Kidney glomerular epithelial cell (primary cell): ENCODE measurements at regions not wholly inside any gene's neighbourhood (a gene's known extent, or its start where the extent isn't known, plus 50 kb on each side); places are given as distances from the start of the nearest gene placed in this dataset.
"Not testable (repeated sequence)": the region's sequence is repeated elsewhere in the genome, so short reads cannot be mapped to it uniquely, and the experiment has no call there.

Experiments used
- DNase-seq: peaks from one replicate; lab custom pipeline; 2025; lab: John Stamatoyannopoulos, UW

GRCh38 chr4:151519728-151520415 is 110.9 kb downstream of the FHIP1A start:
- DNase-seq, result no peak

DNA sequence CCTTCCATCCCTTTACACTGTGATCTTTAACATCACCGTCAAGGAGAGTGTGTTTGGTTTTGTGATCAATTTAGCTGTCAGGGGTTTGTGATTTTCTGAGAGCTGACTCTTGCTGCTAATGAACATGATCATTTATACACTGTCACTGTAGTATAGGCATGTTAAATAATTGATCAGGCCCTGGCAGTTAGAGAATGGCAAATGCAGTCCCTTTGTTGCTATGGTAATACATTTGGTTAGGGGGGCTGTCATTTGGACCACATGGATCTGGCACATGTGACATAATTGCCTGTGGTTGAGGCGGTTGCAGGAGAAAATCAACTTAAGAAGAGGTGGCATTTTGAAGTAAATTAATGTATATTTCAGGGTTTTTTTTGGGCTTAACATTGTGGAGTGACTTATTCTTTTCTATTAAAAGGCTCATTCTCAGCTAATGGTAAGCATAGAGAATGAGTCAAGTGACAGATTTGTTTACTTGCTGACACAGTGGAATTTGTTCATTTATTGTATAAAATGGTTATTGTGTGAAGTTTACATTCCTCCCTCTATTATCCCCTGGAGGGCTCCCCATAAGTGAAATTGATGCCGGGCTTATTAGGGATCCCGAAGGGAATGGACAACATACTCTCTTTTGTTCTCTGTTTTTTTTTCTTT is 114.0 kb downstream of the FHIP1A start:
- DNase-seq, result no peak

- no peak for DNase-seq
Observed at GRCh38 chr4:151524610-151525009, 115.6 kb downstream of the FHIP1A start.

DNA sequence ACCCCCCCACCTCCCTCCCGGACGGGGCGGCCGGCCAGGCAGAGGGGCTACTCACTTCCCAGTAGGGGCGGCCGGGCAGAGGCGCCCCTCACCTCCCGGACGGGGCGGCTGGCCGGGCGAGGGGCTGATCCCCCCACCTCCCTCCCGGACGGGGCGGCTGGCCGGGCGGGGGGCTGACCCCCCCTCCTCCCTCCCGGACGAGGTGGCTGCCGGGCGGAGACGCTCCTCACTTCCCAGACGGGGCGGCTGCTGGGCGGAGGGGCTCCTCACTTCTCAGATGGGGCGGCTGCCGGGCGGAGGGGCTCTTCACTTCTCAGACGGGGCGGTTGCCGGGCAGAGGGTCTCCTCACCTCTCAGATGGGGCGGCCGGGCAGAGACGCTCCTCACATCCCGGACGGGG is 117.5 kb downstream of the FHIP1A start:
- not testable (repeated sequence) for DNase-seq

- peak; percentile 16 for DNase-seq
Observed at GRCh38 chr4:151527699-151528098, 118.7 kb downstream of the FHIP1A start.

DNA sequence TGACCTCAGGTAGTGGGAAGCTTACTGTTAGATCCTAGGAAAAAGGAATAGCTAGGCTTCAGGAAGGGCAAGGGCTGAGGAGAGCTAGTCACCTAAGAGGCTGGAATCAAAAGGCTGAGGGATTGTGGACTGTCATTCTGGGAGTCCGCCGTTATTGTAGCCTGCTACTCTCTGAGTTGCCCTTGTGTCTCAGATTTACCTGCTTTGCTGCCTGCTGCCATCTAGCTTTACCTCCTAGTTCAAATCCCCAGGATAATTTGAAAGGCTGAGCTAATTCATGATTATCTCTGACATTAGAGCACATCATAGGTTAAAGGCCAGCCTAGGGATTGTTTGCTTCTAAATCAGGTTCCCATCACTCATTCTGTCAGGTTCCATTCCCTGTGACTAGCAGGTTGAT is 120.2 kb downstream of the FHIP1A start:
- no peak for DNase-seq

DNA sequence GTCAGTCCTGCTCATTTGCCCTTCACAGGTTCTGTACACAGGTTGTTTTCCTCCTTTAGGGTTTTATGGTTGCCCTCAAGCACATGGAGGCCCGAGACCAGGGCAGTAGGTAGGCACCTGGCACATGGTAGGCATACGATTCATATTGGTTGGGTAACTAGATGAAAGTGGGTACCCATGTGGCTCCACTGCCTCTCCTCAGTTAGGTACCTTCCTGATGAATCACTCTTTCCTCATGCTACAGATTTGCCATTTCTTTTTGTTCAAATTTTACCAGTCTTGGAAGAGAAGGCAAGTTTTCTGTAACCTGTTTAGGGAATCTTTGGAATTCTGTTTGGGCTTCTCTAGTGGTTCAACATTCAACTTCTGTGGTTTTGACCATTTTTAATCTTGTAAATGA is 121.3 kb downstream of the FHIP1A start:
- DNase-seq, result no peak

- DNase-seq, result no peak
Observed at GRCh38 chr4:151530783-151531182, 121.8 kb downstream of the FHIP1A start.

GRCh38 chr4:151532001-151532708 is 123.2 kb downstream of the FHIP1A start:
- no peak for DNase-seq

DNA sequence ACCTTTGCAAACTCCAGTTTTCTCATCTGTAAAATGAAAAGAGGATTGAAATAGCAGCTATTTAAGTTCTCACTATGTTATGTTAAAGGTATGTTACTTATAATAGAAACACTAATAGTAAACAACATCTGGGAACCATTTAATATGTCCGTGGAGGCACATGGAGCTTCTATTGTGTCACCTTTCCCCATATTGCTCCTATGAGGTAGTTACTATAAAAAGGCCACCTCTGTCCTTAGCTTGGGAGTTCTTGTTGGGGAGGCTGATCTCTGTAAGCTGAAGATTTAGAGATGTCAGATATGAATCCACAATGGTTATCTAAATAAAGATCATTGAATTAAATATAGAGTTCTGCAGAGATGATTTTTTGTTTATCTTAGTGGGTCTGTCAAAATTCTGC is 125.2 kb downstream of the FHIP1A start:
- no peak for DNase-seq

DNA sequence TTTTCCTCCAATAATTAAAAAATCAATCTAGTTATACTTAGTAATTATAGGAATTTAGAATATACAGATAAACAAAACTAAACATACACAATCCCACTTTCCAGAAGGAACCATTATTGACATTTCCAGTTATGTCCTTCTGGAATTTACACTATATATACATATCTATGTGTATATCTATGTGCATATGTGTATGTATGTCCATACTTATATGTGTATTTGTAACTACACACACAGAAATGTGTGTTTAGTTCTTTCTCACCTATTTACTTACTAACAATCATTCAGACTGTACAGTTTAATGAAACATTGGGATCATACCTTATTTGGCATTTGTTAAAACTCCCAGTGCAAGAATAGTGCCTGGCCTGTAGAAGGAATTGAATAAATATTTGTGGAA is 126.4 kb downstream of the FHIP1A start:
- DNase-seq, result no peak

- DNase-seq, result no peak
Observed at GRCh38 chr4:151537687-151538086, 128.7 kb downstream of the FHIP1A start.

GRCh38 chr4:151538963-151539362 is 130.0 kb downstream of the FHIP1A start:
- no peak for DNase-seq

- DNase-seq, result peak; percentile 89
Observed at GRCh38 chr4:151540728-151541388, 131.9 kb downstream of the FHIP1A start.

DNA sequence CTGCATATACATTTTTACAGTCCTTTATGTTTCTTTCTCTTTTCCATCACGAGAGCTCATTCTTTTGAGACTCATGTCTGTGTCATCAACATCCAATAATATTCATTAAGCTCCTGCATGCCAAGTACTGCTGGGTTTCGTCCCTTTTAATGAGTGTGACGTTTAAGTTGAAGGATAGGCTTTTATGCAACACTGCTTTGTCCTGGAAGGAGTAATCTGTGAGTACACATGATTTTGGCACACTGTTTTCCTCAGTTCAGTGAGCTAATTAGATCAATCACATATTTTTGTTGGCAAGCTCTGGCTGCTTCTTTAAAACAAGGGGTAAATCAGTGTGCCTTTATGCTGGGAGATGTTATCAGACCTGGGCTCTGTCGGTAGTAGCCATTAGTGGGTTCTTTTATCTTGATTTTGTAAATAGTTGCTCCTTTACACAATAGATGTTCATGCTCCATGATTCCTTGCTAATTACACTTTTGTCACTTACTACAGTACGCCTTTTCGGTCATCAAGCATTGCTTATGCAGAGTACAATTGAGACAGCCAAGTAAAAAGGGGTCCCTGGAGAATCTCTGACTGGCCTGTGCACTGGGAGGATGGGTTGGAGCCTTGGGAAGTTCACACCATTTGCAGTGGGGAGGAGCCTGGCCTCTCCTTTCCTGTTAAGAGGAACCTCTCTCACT is 132.6 kb downstream of the FHIP1A start:
- peak; percentile 71 for DNase-seq

DNA sequence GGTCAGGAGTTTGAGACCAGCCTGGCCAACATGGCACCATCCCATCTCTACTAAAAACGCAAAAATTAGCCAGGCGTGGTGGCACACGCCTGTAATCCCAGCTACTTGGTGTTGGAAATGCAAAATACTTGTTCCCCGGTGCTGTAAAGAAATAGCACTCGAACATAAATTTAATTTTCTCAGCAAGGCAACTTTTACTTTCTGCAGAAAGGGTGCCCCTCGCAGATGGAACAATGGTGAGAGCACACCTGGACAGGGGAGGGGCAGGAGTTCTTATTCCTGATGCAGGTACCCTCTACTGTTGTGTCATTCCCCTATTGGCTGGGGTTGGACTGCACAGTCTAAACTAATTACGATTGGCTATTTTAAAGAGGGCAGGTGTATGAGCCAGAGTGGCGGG is 139.7 kb downstream of the FHIP1A start:
- DNase-seq, result no peak

GRCh38 chr4:151549378-151549777 is 140.4 kb downstream of the FHIP1A start:
- DNase-seq, result not testable (repeated sequence)

GRCh38 chr4:151553874-151554273 is 144.9 kb downstream of the FHIP1A start:
- no peak for DNase-seq

GRCh38 chr4:151555151-151555945 is 146.4 kb downstream of the FHIP1A start:
- DNase-seq, result no peak

- DNase-seq, result no peak
Observed at GRCh38 chr4:151558496-151559113, 149.6 kb downstream of the FHIP1A start.

DNA sequence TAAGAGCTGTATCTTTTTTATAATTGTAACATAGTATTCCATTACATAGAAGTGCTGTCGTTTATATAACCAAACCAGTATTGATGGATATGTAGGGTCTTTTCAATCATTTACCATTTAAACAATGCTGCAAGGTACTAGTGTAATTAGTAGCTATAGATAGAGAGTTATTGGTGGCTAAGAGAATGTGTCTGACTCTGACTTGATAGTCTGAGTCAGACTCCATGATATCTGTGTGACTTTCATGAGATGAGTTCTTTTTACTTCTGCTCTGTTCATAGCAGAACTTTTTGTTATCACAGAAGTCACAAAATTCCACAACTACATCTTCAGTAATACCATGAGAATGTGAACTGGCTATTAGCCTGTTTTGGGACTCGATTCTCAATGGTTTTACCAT is 150.6 kb downstream of the FHIP1A start:
- no peak for DNase-seq
